B cell (primary cell): ENCODE measurements at regions not wholly inside any gene's neighbourhood (a gene's known extent, or its start where the extent isn't known, plus 50 kb on each side); places are given as distances from the start of the nearest gene placed in this dataset.

Experiments
- ATAC-seq: fragments of 200-7000 bp; cut with Tn5 transposase; one replicate; pipeline ENCODE4 v1.10.0; 2021; ENCODE audit warnings: low read depth, mild to moderate bottlenecking, moderate number of reproducible peaks, moderate library complexity
- CTCF ChIA-PET: fragments of 350-600 bp; sonication (Branson Sonifier 250); formaldehyde crosslinking; loops from one replicate; lab custom pipeline; 2021; ENCODE audit warnings: antibody characterized with exemption, inconsistent platforms; lab: Charles Lee
- POLR2A ChIA-PET: fragments of 350-600 bp; sonication (Branson Sonifier 250); formaldehyde crosslinking; loops from one replicate; lab custom pipeline; 2021; ENCODE audit warnings: antibody characterized with exemption; lab: Charles Lee
- DNase-seq: peaks from one replicate; pipeline ENCODE4 v3.0.0; 2013
- H2AFZ ChIP-seq: 2 replicates; pipeline ENCODE4 v1.6.1; 2012; ENCODE audit warnings: mild to moderate bottlenecking, low read depth, low read length; ENCODE audit not compliant: insufficient read depth, poor library complexity, severe bottlenecking
- H3K27ac ChIP-seq, 2 donors: 1 replicate in 1 of 2; 2 replicates in 1 of 2; pipeline ENCODE4 v1.5.1; 2012 to 2013; ENCODE audit warnings: low read length in 2 of 2, mild to moderate bottlenecking in 2 of 2, moderate library complexity in 1 of 2
- H3K27me3 ChIP-seq, 4 experiments: fragments of 200-600 bp in 1 of 4; sonication (generic) in 1 of 4; replicated peaks in 1 of 4; 1 replicate in 2 of 4; 2 replicates in 2 of 4; pipeline versions ENCODE4 v1.6.1 to v1.7.0; 2013 to 2016; ENCODE audit warnings: low read length in 3 of 4, mild to moderate bottlenecking in 2 of 4, mixed read lengths in 1 of 4, moderate library complexity in 1 of 4; ENCODE audit not compliant: insufficient read depth in 4 of 4, control insufficient read depth in 3 of 4; ENCODE audit errors: control extremely low read depth in 1 of 4
- H3K36me3 ChIP-seq, 2 experiments: replicated peaks in 1 of 2; 1 replicate in 1 of 2; 2 replicates in 1 of 2; pipeline versions ENCODE4 v1.6.1 to v1.7.1; 2013; ENCODE audit warnings: low read length in 1 of 2; ENCODE audit not compliant: insufficient read depth in 2 of 2, control insufficient read depth in 1 of 2; ENCODE audit errors: control extremely low read depth in 1 of 2, extremely low read depth in 1 of 2
- H3K4me1 ChIP-seq, 2 donors: fragments of 200-600 bp in 1 of 2; sonication (generic) in 1 of 2; 1 replicate in 1 of 2; 2 replicates in 1 of 2; pipeline versions ENCODE4 v1.5.1 to v1.6.1; 2013 to 2017; ENCODE audit warnings: low read length in 2 of 2; ENCODE audit not compliant: control insufficient read depth in 2 of 2, insufficient read depth in 2 of 2
- H3K4me2 ChIP-seq: replicated peaks from 2 replicates; pipeline ENCODE3; 2012; ENCODE audit warnings: mild to moderate bottlenecking, low read depth, low read length; ENCODE audit not compliant: poor library complexity, severe bottlenecking
- H3K4me3 ChIP-seq, 5 experiments: fragments of 200-600 bp in 1 of 5; sonication (generic) in 1 of 5; 1 replicate in 3 of 5; 2 replicates in 2 of 5; pipeline versions ENCODE4 v1.5.1 to v1.7.0; 2011 to 2016; ENCODE audit warnings: low read length in 4 of 5, mild to moderate bottlenecking in 4 of 5, low read depth in 2 of 5, control low read depth in 1 of 5, moderate library complexity in 1 of 5; ENCODE audit not compliant: insufficient read depth in 1 of 5; ENCODE audit errors: control extremely low read depth in 1 of 5, extremely low read depth in 1 of 5
- H3K79me2 ChIP-seq: fragments of 200-600 bp; sonication (generic); one replicate; pipeline ENCODE4 v1.6.0; 2016; ENCODE audit warnings: low read length; ENCODE audit not compliant: control insufficient read depth, insufficient read depth
- H3K9ac ChIP-seq: fragments of 200-600 bp; sonication (generic); 2 replicates; pipeline ENCODE4 v1.6.1; 2017; ENCODE audit warnings: mild to moderate bottlenecking, low read length, moderate library complexity
- H3K9me3 ChIP-seq, 3 donors: one replicate each; pipeline versions ENCODE4 v1.6.1 to v1.7.1; 2013; ENCODE audit warnings: low read length in 2 of 3; ENCODE audit not compliant: control insufficient read depth in 2 of 3, insufficient read depth in 1 of 3; ENCODE audit errors: control extremely low read depth in 1 of 3
- H4K20me1 ChIP-seq: 2 replicates; pipeline ENCODE4 v1.6.0; 2012; ENCODE audit warnings: mild to moderate bottlenecking, low read length; ENCODE audit not compliant: insufficient read depth, control insufficient read depth, poor library complexity, severe bottlenecking
- H3K27ac Mint-ChIP-seq: one replicate; pipeline ENCODE4 v1.8.0; 2021; ENCODE audit warnings: mixed read lengths
- H3K27me3 Mint-ChIP-seq: one replicate; pipeline ENCODE4 v1.8.0; 2021; ENCODE audit warnings: mixed read lengths
- H3K4me1 Mint-ChIP-seq: one replicate; pipeline ENCODE4 v1.8.0; 2021; ENCODE audit warnings: mixed read lengths
- H3K4me3 Mint-ChIP-seq: one replicate; pipeline ENCODE4 v1.8.0; 2021; ENCODE audit warnings: mixed read lengths
- H3K9me3 Mint-ChIP-seq: one replicate; pipeline ENCODE4 v1.8.0; 2022; ENCODE audit warnings: mixed read lengths; ENCODE audit not compliant: insufficient read depth
- EZH2 ChIP-seq: IDR thresholded peaks from 2 replicates; pipeline ENCODE4 v1.6.1; 2012; ENCODE audit warnings: borderline replicate concordance, low read depth, mild to moderate bottlenecking, moderate library complexity, low read length; ENCODE audit not compliant: insufficient read depth, poor library complexity, severe bottlenecking
- WGBS: methylation state at CpG from one replicate; pipeline ENCODE4 v1.1.5; 2013; ENCODE audit warnings: missing lambda C conversion rate; ENCODE audit not compliant: insufficient coverage; 5-methylcytosine and 5-hydroxymethylcytosine counted together
- intact Hi-C: fragments of 100-400 bp; cut with micrococcal nuclease; formaldehyde crosslinking; loops from one replicate; pipeline ENCODE4 v1.10.0; 2022
- TF ChIP-seq, protein P1 (sequence below): fragments of 200-600 bp; IDR thresholded peaks from one replicate; pipeline ENCODE4 v1.8.0; 2022; ENCODE audit warnings: antibody characterized with exemption, mild to moderate bottlenecking

DNA sequence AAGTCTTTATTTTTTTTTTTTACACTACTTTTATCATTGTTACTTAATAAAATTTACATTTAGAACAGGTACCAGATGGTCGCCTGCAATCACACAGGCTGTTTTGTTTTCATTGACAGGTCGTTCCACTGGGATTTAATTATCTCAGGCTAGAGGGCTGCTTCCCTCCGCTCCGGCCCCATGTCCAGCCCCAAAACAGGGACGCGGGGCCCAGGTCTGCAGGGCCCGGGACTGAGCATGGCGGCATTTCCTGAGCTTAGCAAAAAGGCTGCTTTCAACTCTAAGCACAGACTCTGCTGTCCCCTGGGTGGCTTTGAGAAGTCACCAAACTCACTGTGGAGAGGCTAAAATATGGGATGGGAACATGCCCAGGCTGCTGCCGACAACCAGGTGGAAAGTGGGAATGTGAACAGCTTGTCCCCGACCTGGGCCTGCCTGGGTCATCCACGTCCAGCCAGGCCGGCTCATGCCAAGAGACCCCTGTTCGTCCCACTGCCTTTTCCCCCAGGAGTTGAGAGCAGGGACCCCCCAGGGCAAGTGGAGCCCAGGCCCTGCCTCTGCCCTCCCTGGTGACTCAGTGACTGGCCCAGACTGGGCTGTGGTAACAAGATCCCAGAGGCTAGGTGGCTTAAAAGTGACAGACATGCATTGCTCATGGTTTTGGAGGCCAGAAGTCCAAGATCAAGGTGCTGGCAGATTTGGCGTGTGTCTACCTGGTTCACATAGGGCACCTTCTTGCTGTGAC, 150.0 kb downstream of the SHANK2 start:
- Mint-ChIP-seq H3K4me3 (no peak overlapping the region), H3K27ac (no peak overlapping the region), H3K4me1 (no peaks in the 10 kb centered on the region), H3K27me3 (peaks cover 11% of the 10 kb centered on the region), H3K9me3 (no peaks in the 10 kb centered on the region)
- WGBS = 85% methylated on average over 14 of the region's 14 CpGs
- TF ChIP-seq EZH2 = no peak
- TF ChIP-seq, protein P1, sequence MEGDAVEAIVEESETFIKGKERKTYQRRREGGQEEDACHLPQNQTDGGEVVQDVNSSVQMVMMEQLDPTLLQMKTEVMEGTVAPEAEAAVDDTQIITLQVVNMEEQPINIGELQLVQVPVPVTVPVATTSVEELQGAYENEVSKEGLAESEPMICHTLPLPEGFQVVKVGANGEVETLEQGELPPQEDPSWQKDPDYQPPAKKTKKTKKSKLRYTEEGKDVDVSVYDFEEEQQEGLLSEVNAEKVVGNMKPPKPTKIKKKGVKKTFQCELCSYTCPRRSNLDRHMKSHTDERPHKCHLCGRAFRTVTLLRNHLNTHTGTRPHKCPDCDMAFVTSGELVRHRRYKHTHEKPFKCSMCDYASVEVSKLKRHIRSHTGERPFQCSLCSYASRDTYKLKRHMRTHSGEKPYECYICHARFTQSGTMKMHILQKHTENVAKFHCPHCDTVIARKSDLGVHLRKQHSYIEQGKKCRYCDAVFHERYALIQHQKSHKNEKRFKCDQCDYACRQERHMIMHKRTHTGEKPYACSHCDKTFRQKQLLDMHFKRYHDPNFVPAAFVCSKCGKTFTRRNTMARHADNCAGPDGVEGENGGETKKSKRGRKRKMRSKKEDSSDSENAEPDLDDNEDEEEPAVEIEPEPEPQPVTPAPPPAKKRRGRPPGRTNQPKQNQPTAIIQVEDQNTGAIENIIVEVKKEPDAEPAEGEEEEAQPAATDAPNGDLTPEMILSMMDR = no peak
- Histone ChIP-seq H3K4me3 (no peak overlapping the region), H3K27me3 (peaks cover 0 to under 1% (median 0%) of the 10 kb centered on the region in 4 experiments), H3K4me1 (no peaks in the 10 kb centered on the region), H3K27ac (no peak overlapping the region), H3K36me3 (no peaks in the 10 kb centered on the region), H3K79me2 (no peaks in the 10 kb centered on the region), H2AFZ (no peak overlapping the region), H3K9ac (no peak overlapping the region), H3K9me3 (no peaks in the 10 kb centered on the region), H3K4me2 (no peak overlapping the region), H4K20me1 (no peaks in the 10 kb centered on the region)
- ChIA-PET POLR2A (no interaction called here), CTCF (no interaction called here)
- ATAC-seq = no peak
- no peak for DNase-seq
- intact Hi-C loops = no loop called here

DNA sequence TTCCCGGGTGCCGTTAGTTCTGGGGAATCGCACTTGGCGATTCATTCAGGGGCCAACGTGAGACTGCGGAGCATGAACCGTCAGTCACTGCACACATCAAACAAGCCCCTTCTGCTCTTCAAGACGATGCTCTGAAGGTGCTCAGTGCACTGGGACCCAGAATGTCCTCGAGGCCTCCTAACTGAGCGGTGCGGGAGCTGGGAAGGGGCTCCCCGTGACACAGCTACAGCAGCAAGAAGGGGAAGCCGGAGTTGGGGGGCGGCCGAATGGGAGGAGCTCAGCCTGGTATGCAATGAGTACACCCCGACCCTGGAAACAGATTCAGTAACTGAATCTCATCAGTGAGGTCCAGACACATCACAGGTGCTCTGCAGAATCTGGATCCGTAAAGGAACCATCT, 150.8 kb downstream of the SHANK2 start:
- H3K9me3 ChIP-seq = no peaks in the 10 kb centered on the region
- 87% methylated on average over 15 of the region's 17 CpGs for WGBS
- H3K9ac ChIP-seq = no peak overlapping the region
- no peak overlapping the region for H3K4me3 ChIP-seq
- peaks cover 11% of the 10 kb centered on the region for H3K27me3 Mint-ChIP-seq
- DNase-seq (no peak), ATAC-seq (no peak)
- no peaks in the 10 kb centered on the region for H3K9me3 Mint-ChIP-seq
- H3K4me3 Mint-ChIP-seq = no peak overlapping the region
- ChIA-PET POLR2A (no interaction called here), CTCF (no interaction called here)
- H3K4me1 ChIP-seq = no peaks in the 10 kb centered on the region
- no peaks in the 10 kb centered on the region for H3K36me3 ChIP-seq
- intact Hi-C loops = no loop called here
- no peak overlapping the region for H3K27ac Mint-ChIP-seq
- no peaks in the 10 kb centered on the region for H4K20me1 ChIP-seq
- no peaks in the 10 kb centered on the region for H3K4me1 Mint-ChIP-seq
- H3K4me2 ChIP-seq = no peak overlapping the region
- TF ChIP-seq EZH2 = no peak
- TF ChIP-seq, protein P1 = no peak
- H3K27ac ChIP-seq = no peak overlapping the region
- no peaks in the 10 kb centered on the region for H3K27me3 ChIP-seq
- H3K79me2 ChIP-seq = no peaks in the 10 kb centered on the region
- H2AFZ ChIP-seq = no peak overlapping the region
